GM12875 (cell line): ENCODE measurements at regions not wholly inside any gene's neighbourhood (a gene's known extent, or its start where the extent isn't known, plus 50 kb on each side); places are given as distances from the start of the nearest gene placed in this dataset.

Experiments
- H3K4me3 ChIP-seq: one replicate; pipeline ENCODE4 v1.5.1; 2011; ENCODE audit warnings: low read depth, low read length, control low read depth
- CTCF ChIP-seq: IDR thresholded peaks from 2 replicates; pipeline ENCODE4 v1.5.1; 2011; ENCODE audit warnings: low read depth, mild to moderate bottlenecking, control low read depth, inconsistent platforms, low read length, moderate library complexity, borderline replicate concordance; ENCODE audit not compliant: insufficient read depth

DNA sequence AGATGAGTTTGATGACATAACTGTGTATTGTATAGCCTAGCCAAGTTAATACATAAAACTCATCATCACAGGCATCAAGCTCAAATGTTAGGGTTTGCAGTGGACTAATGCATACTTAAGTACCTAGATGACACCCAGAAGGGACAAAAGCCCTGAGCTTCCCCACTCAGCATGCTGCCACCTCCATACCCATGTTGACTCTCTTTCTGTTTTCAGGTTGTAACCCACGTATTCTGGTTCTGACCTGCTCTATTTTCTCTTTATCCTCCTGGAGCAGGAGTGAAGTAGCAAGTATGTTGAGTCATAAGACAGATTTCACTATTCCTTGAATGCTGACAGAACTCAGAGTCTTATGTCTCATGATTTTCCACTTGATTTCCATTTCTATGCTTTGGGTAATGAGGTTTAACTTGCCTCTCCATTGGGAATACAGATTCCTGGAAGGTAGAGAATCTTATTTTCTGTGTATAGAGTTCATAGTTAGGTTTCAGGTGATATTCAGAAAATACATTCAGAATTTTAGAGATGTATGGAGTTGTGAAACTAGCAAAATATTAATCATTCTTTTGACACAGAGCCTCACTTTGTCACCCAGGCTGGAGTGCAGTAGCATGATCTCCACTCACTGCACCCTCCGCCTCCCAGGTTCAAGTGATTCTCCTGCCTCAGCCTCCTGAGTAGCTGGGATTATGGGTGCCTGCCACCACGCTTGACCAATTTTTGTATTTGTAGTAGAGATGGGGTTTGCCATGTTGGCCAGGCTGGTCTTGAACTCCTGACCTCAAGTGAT, 122.5 kb upstream of the KCNJ15 start:
- no peak for TF ChIP-seq CTCF

GRCh38 chr21:38136201-38136600, 120.6 kb upstream of the KCNJ15 start:
- TF ChIP-seq CTCF: no peak
- no peak overlapping the region for H3K4me3 ChIP-seq

More for the DNA sequence above, 122.5 kb upstream of the KCNJ15 start:
- H3K4me3 ChIP-seq: no peak overlapping the region

GRCh38 chr21:38139380-38140168, 117.2 kb upstream of the KCNJ15 start:
- no peak for TF ChIP-seq CTCF
- H3K4me3 ChIP-seq: no peak overlapping the region

GRCh38 chr21:38140207-38140903, 116.4 kb upstream of the KCNJ15 start:
- no peak overlapping the region for H3K4me3 ChIP-seq
- no peak for TF ChIP-seq CTCF

DNA sequence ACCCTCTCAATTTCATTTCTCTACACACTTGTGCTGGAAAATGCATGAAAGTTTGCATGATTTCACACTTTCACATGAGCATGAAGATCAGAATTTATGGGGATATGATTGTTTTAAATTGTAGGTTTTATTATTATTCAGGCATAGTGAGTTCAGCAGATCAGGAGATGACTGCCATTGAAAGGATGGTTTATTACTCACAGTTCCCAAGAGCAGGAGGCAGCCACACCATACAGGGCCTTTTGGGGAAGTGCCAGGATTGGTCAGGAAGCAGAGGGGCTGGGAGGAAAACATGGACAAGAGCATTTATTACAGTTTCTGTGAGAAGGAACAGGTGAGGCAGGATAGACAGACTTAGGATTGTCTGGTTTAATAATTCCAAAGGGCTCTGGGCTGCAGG, 114.6 kb upstream of the KCNJ15 start:
- TF ChIP-seq CTCF: no peak
- H3K4me3 ChIP-seq: no peak overlapping the region

- H3K4me3 ChIP-seq: no peak overlapping the region
- no peak for TF ChIP-seq CTCF
Observed at GRCh38 chr21:38144193-38144592, 112.6 kb upstream of the KCNJ15 start.
